T-helper 2 cell (primary cell): ENCODE measurements at regions not wholly inside any gene's neighbourhood (a gene's known extent, or its start where the extent isn't known, plus 50 kb on each side); places are given as distances from the start of the nearest gene placed in this dataset.

Experiments
- DNase-seq, 5 experiments: peaks; one replicate each; pipeline versions ENCODE4 v3.0.0 to v3.0.0-alpha.2; 2012 to 2022

GRCh38 chr5:133761632-133762031 lies 149.3 kb upstream of the FSTL4 start:
- no peak for DNase-seq

GRCh38 chr5:133760532-133760931 lies 148.2 kb upstream of the FSTL4 start:
- no peak for DNase-seq

GRCh38 chr5:133758641-133759040 lies 146.3 kb upstream of the FSTL4 start:
- peak in 1 of 5 experiments; percentile 72 for DNase-seq

- no peak for DNase-seq
Observed at GRCh38 chr5:133757396-133757945, 145.1 kb upstream of the FSTL4 start.

- no peak for DNase-seq
Observed at GRCh38 chr5:133756756-133757155, 144.4 kb upstream of the FSTL4 start.

- no peak for DNase-seq
Observed at GRCh38 chr5:133756036-133756435, 143.7 kb upstream of the FSTL4 start.

GRCh38 chr5:133754575-133755169 lies 142.3 kb upstream of the FSTL4 start:
- peak in 1 of 5 experiments; percentile 12 for DNase-seq

GRCh38 chr5:133753856-133754255 lies 141.5 kb upstream of the FSTL4 start:
- DNase-seq, result no peak

GRCh38 chr5:133751846-133752245 lies 139.5 kb upstream of the FSTL4 start:
- no peak for DNase-seq

GRCh38 chr5:133751421-133751820 lies 139.1 kb upstream of the FSTL4 start:
- no peak for DNase-seq

GRCh38 chr5:133750856-133751255 lies 138.5 kb upstream of the FSTL4 start:
- DNase-seq, result no peak

GRCh38 chr5:133750356-133750755 lies 138.0 kb upstream of the FSTL4 start:
- DNase-seq, result no peak

- no peak for DNase-seq
Observed at GRCh38 chr5:133749331-133749985, 137.1 kb upstream of the FSTL4 start.

- peak in 1 of 5 experiments; percentile 19 for DNase-seq
Observed at GRCh38 chr5:133746834-133747233, 134.5 kb upstream of the FSTL4 start.

- no peak for DNase-seq
Observed at GRCh38 chr5:133744960-133745308, 132.6 kb upstream of the FSTL4 start.

GRCh38 chr5:133744051-133744959 lies 132.0 kb upstream of the FSTL4 start:
- no peak for DNase-seq

- DNase-seq, result no peak
Observed at GRCh38 chr5:133742431-133742988, 130.2 kb upstream of the FSTL4 start.

GRCh38 chr5:133741818-133742355 lies 129.5 kb upstream of the FSTL4 start:
- DNase-seq, result no peak

- DNase-seq, result no peak
Observed at GRCh38 chr5:133741396-133741795, 129.1 kb upstream of the FSTL4 start.

- no peak for DNase-seq
Observed at GRCh38 chr5:133739181-133739780, 126.9 kb upstream of the FSTL4 start.

- DNase-seq, result no peak
Observed at GRCh38 chr5:133738271-133738670, 125.9 kb upstream of the FSTL4 start.

GRCh38 chr5:133736512-133736911 lies 124.2 kb upstream of the FSTL4 start:
- no peak for DNase-seq
